BE2C (cell line): ENCODE measurements at regions not wholly inside any gene's neighbourhood (a gene's known extent, or its start where the extent isn't known, plus 50 kb on each side); places are given as distances from the start of the nearest gene placed in this dataset.

Source experiments
- DNase-seq: peaks from one replicate; pipeline ENCODE4 v3.0.0-alpha.2; 2020
- H3K27me3 ChIP-seq: fragments of 250-450 bp; sonication (Bioruptor Pico); 2 replicates; pipeline ENCODE4 v1.5.1; 2020; ENCODE audit warnings: mild to moderate bottlenecking
- H3K36me3 ChIP-seq: fragments of 250-450 bp; sonication (Bioruptor Pico); 2 replicates; pipeline ENCODE4 v1.5.1; 2020; ENCODE audit warnings: mild to moderate bottlenecking
- H3K4me1 ChIP-seq: fragments of 250-450 bp; sonication (Bioruptor Pico); 2 replicates; pipeline ENCODE4 v1.5.1; 2020
- H3K4me3 ChIP-seq: 2 replicates; pipeline ENCODE4 v1.5.1; 2011; ENCODE audit warnings: low read depth, low read length
- H3K9me3 ChIP-seq: fragments of 250-450 bp; sonication (Bioruptor Pico); 2 replicates; pipeline ENCODE4 v1.5.1; 2020
- CTCF ChIP-seq: IDR thresholded peaks from 2 replicates; pipeline ENCODE4 v1.5.1; 2012; ENCODE audit warnings: mild to moderate bottlenecking, low read depth, low read length

GRCh38 chr2:216275890-216276289 is 96.4 kb downstream of the MARCHF4 start:
- no peaks in the 10 kb centered on the region for H3K9me3 ChIP-seq
- H3K36me3 ChIP-seq = no peaks in the 10 kb centered on the region
- H3K27me3 ChIP-seq = no peaks in the 10 kb centered on the region
- DNase-seq = no peak
- peaks cover 19% of the 10 kb centered on the region for H3K4me1 ChIP-seq
- H3K4me3 ChIP-seq = no peak overlapping the region
- TF ChIP-seq CTCF = no peak

- no peaks in the 10 kb centered on the region for H3K9me3 ChIP-seq
- no peaks in the 10 kb centered on the region for H3K36me3 ChIP-seq
- H3K4me1 ChIP-seq = peaks cover 8% of the 10 kb centered on the region
- no peak for DNase-seq
- no peak for TF ChIP-seq CTCF
- no peak overlapping the region for H3K4me3 ChIP-seq
- no peaks in the 10 kb centered on the region for H3K27me3 ChIP-seq
Measured at GRCh38 chr2:216274194-216274840, 98.0 kb downstream of the MARCHF4 start.

- TF ChIP-seq CTCF = no peak
- H3K27me3 ChIP-seq = no peaks in the 10 kb centered on the region
- no peak for DNase-seq
- no peak overlapping the region for H3K4me3 ChIP-seq
- no peaks in the 10 kb centered on the region for H3K4me1 ChIP-seq
- H3K9me3 ChIP-seq = no peaks in the 10 kb centered on the region
- H3K36me3 ChIP-seq = no peaks in the 10 kb centered on the region
Measured at GRCh38 chr2:216261042-216261537, 111.2 kb downstream of the MARCHF4 start.

GRCh38 chr2:216260629-216261028 is 111.7 kb downstream of the MARCHF4 start:
- Histone ChIP-seq H3K4me1 (no peaks in the 10 kb centered on the region), H3K9me3 (no peaks in the 10 kb centered on the region), H3K27me3 (no peaks in the 10 kb centered on the region), H3K36me3 (no peaks in the 10 kb centered on the region), H3K4me3 (no peak overlapping the region)
- no peak for TF ChIP-seq CTCF
- DNase-seq = no peak

GRCh38 chr2:216259081-216259480 is 113.2 kb downstream of the MARCHF4 start:
- no peak for TF ChIP-seq CTCF
- Histone ChIP-seq H3K9me3 (no peaks in the 10 kb centered on the region), H3K4me1 (no peaks in the 10 kb centered on the region), H3K4me3 (no peak overlapping the region), H3K27me3 (no peaks in the 10 kb centered on the region), H3K36me3 (no peaks in the 10 kb centered on the region)
- DNase-seq = no peak

GRCh38 chr2:216257089-216257488 is 115.2 kb downstream of the MARCHF4 start:
- Histone ChIP-seq H3K4me1 (no peaks in the 10 kb centered on the region), H3K4me3 (no peak overlapping the region), H3K36me3 (no peaks in the 10 kb centered on the region), H3K27me3 (no peaks in the 10 kb centered on the region), H3K9me3 (no peaks in the 10 kb centered on the region)
- TF ChIP-seq CTCF = no peak
- no peak for DNase-seq
